GM21367 (cell line): ENCODE measurements at regions not wholly inside any gene's neighbourhood (a gene's known extent, or its start where the extent isn't known, plus 50 kb on each side); places are given as distances from the start of the nearest gene placed in this dataset.

Source experiments
- ATAC-seq: cut with Tn5 transposase; IDR thresholded peaks from one replicate; pipeline ENCODE4 v1.9.1; 2021; ENCODE audit not compliant: unreplicated experiment

DNA sequence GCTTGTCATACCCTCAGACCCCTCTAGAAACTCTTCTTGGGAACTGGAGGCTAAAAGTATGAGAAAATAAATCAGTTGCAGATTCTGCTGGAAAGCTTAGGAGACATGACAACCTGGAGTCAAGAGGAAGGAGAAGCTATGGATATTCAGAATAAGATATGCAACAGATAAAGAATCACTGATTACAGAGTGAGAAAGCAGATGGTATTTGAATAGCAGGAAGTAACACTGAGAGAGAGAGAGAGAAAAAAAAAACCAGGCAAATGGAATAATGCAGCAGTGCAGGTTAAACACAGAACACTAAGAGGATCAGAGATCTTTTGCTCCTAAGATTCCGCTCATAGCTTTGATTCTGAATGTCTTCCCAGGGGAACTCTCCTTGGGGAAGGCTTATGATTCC is 1284.1 kb upstream of the NXPH2 start:
- no peak for ATAC-seq

DNA sequence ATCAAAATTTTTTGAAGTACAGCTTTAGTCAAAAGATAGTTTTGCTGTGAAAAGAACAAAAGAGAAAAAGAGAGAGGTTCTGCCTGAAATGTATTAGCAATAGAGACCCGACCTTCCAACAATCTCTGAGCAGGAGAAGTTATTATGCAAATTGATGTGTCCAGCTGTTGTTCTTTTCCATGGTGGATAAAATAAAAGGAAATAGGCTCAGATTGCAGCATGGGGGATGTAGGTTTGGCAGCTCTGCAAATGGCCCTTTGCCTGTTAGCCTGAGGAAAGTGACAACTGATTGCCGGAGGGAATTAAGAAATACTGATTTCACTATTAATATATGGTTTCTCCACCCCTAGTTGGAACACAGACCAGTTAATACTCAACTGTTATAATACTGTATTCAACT is 1283.2 kb upstream of the NXPH2 start:
- ATAC-seq, result no peak

DNA sequence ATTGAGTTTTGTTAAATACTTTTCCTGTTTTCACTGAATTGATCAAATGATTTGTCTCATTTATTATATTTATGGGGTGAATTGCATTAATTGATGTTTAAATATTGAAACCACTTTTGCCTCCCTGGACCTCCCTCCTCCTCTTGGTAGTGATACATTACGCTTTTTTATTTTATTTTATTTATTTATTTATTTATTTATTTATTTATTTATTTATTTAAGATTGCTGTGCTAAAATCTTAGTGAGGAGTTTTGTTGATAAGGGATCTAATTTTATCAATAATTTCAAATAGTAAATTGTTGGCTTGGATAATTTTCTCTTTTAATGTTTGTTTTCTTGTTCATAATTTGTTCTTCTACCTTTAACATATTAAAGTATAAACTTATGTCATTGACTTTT is 1281.0 kb upstream of the NXPH2 start:
- no peak for ATAC-seq

DNA sequence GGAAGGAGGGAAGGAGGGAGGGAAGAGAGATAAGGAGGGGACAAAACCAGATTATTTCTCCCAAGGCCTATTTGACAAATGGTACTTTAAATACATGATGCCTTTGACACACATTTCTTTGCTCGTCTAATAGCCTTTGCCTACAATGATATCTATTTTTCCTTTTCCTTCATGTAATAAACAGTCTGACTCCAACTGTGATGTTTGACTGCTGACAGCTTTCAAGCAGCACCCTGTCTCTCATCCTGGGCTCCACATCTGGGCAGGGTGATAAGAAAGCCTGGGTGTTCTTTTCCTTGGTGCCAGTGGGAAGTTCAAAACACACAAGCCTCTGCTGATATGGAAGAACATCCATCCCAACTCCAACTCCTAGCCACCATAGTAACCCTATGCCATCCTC is 1277.7 kb upstream of the NXPH2 start:
- no peak for ATAC-seq

DNA sequence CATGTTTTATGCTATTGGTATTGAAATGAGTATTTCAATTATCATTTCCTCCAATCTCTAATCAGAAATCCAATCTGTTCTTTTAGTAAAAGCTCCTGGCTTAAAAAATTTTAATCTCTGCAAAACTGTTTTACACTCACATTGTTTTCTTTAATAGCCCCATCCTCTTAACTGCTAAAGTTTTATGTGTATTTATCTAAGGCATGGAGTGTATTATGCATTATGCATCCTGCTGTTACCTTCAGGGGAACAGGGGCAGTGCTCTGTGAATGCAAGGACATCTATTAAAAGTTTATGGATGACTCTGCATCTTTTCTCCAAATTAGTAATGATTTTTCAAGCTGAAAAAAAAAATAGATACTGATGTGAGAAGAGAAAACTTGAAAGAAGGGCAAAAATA is 1261.6 kb upstream of the NXPH2 start:
- no peak for ATAC-seq

DNA sequence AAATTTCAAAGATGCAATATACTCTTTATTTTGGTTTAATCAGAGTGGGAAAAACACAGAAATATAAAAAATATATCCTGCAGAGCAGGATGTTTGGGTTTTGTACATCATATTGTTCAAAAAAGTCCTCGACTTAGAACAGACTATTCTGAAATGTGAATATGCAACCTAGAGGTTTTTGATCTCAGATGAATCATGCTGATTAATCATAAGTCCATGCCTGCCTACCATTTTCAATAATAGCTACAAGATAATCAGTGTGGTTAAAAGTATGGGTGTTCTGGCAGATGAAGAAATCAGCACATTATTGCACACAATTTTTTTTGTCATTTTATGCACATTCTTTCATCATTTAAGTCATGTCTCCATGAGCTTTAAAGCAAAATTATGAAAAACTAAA is 1261.0 kb upstream of the NXPH2 start:
- no peak for ATAC-seq

DNA sequence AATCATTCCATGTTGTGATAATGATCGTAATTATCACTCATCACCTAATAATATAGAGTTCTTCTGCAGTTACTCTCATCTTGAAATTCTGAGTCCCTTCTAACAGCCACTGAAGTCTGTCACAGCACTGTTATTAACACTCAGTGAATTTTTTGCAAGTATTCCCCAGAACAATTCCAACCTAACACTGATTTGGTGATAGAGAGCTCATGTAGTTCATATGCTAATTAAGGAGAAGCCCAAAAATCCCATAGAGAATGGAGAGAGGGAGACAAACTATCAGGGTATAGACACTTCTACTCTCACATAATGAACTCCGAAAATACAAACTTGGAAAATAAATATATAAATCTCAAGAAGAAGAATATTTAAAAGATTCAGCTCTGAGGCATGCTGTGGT is 1253.4 kb upstream of the NXPH2 start:
- no peak for ATAC-seq

DNA sequence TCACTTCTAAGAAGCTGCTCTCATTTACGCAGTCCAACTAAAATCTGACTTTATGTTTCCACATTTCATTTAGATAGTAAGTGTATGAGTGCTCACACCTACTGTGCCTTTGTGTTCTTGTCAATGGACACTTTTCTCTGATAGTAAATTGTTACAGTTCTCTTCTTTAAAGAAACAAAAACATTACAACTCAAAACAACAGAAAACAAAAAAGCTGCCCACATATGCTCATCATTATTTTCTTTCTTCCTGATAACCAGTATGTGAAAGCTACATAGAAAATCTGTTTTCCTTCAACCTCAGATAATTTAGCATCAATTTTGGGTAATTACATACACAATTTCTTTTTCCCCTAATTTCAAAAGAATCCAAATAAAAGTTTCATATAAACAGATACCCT is 1247.8 kb upstream of the NXPH2 start:
- ATAC-seq, result no peak

DNA sequence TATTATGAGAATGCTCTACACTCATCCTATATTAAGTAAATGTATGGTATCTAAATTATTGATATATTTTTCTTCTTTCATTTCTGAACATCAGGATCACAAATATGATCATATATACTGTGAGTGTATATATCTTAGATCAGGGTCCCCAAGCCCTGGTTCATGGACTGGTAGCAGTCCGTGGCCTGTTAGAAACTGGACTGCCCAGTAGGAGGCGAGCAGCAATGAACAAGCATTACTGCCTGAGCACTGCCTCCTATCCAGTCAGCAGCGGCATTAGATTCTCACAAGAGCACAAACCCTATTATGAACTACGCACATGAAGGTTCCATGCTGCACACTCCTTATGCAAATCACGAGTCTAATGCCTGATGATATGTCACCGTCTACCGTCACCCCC is 1247.1 kb upstream of the NXPH2 start:
- ATAC-seq, result no peak

DNA sequence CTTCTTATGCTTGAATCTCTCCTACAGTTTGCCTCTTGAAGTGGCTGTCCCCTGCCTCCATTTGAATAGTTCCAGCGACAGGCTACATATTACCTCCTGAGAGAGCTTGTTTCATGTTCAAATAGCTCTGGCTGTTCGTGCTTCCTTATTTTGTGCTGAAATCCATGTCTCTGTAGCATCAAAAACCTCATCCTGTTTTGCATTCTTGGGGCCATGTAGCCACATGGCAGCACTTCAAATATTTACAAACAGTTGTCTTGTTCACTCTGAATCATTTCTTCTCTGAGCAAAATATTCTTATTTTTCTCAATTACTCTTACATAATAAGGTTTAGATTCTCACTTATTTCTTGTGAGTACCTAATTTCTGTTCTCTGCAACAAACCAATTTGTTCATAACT is 1243.1 kb upstream of the NXPH2 start:
- ATAC-seq, result no peak

DNA sequence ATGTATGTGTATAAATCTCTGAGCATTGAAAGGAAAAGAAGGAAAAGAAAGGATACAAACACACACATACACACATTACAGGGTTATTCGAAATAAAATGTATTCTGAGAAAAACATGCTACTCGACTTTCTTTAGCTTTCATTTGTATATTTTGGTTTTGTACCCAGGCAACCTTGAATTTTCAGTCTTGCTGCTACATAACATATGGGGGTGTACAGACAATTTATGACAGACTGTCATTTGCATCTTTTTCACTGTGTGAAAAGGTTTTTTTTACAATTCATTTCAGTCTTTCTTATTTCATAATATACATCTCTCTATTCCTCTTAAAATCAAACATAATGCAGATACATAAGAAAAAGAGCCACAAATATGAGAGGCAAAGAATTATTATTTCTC is 1238.4 kb upstream of the NXPH2 start:
- ATAC-seq, result no peak

DNA sequence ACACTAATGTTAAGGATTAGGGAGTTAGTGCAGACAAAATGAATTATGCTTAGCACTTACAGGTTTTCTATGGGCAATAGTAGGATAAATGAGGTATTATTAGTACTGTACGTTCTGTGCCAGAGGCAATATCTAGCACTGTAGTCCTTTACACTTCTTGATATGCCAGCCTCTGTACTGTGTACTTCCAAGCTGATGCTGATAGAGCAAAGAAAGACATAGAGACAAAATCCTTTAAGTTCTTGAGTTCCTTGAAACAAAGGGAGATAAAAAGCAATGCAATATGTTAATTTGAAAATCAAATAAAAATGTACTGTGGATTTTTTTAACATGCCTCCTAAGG is 1234.0 kb upstream of the NXPH2 start:
- ATAC-seq, result no peak

DNA sequence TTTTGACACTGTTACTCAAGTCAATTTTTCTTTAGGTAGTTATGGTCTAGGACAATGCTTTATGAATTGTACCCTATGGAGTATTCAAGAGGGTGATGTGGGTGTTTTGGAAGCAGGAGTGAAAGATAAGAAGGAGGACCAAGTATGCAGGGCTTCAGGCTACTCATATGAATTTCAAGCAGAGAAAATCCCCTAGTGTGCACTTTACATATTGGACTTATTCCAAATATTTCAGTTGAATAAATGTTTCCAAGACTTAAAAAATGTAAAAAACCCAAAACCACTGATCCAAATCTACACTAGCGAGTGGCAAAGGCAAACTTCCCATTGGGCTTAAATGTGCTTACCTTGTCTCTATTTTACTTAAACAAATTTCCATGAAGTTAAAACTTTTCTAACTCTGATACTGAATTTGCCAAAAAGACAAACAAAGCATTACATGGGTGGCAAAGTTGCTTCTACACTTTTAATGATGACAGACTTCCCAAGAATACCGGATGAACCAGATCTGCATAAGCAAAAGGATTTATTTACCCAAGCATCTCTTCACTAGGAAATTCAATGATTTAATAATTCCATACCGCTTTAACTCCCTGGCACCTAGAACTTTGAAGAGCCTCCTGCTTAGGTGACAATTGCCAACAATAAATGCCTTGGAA is 1233.5 kb upstream of the NXPH2 start:
- ATAC-seq, result no peak

DNA sequence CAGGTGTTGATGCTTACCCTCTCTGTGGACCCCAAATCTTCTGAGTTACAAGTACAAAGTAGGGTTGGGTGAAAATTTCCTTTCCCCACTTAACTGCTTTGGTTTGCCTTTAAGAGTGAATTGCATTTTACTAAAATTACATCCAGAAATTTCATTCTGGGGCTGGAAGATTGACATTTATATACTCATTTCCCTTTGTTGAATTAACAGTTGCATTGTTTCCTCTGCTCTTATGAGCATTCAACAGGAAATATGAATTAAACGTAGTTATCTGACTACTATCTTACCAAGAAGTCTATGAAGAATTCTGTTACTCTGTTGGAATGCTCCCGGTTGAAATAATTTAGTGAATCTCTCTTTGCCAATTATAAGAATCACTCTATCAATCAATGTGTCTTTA is 1231.1 kb upstream of the NXPH2 start:
- ATAC-seq, result no peak

DNA sequence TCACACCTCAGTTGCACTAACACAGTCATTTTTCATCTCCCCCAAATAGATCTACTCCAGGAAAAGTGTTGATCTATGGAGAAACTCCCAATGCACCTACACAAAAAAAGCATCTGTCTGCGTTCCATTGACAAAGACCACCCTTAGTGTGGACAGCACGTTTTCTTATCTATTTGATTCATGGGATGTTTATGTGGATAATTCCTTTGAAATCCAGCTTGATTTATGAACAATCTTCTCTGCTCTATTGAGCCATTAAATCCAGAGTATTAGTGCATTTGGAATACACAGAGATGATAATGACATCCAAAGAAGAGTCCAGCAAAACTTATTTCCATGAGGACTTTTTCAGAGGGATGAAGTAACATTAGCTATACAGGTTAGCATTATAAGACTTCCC is 1221.9 kb upstream of the NXPH2 start:
- ATAC-seq, result no peak

DNA sequence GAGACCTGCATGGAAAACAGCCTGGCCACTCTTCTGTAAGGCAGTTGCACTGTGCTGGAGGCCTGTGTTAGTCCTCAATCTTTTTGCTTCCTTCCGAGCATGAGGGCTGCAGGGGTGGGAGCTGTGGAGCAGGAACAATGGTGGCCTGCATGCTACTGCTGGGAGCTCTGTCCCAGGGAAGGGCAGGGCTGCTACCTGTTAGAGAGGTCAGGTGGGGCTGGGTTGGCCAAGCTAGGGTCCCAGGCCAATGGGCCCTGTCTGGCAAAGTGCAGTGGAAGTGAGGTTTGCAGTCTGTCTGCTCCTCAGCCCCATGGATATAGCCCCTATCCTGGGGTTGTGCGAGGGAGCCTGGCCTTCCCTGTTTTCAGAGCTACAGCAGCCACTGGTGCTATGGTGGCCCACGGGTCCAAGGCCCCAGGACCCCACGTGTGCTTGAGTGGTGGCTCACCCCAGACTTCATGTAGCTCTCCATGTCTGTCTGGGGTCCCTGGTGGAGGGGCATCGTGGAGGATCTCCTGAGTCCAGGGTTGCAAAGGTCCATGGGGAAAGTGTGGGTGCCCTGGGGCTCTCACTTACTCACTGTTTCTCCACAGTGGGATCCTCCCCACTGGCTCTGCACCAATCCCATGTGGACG is 1212.6 kb upstream of the NXPH2 start:
- ATAC-seq, result no peak

DNA sequence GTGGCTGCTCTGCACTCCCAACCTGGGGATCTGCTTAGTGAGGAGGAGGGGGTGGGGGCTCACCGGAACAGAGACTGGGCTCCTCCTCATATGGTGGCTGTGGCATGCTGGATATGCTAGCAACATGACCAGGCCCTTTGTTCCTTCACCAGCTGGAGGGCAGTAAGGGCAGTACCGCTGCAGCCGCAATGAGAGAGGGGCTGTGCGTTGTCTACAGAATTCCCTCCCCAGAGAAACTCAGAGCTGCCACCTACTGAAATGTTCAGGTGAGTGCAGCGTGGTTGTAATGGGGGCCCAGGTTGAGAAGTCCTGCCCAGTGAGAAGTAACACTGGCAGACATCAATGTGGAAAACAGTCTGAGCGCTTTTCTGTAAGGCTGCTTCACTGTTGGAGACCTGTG is 1211.9 kb upstream of the NXPH2 start:
- no peak for ATAC-seq

DNA sequence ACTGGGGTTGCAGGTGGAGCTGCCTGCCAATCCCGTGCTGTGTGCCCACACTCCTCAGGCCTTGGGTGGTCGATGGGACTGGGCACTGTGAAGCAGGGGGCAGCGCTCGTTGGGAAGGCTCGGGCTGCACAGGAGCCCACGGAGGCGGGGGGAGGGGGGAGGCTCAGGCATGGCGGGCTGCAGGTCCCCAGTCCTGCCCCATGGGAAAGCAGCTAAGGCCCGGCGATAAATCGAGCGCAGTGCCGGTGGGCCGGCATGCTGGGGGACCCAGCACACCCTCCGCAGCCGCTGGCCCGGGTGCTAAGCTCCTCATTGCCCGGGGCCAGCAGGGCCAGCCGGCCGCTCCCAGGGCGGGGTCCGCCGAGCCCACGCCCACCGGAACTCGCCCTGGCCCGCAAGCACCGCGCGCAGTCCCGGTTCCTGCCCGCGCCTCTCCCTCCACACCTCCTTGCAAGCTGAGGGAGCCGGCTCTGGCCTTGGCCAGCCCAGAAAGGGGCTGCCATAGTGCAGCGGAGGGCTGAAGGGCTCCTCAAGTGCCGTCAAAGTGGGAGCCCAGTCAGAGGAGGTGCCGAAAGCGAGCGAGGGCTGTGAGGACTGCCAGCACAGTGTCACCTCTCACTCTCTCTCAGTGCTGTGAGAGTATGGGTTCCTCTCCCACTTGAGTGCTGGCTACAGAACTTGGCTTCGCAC is 1210.6 kb upstream of the NXPH2 start:
- ATAC-seq, result no peak

DNA sequence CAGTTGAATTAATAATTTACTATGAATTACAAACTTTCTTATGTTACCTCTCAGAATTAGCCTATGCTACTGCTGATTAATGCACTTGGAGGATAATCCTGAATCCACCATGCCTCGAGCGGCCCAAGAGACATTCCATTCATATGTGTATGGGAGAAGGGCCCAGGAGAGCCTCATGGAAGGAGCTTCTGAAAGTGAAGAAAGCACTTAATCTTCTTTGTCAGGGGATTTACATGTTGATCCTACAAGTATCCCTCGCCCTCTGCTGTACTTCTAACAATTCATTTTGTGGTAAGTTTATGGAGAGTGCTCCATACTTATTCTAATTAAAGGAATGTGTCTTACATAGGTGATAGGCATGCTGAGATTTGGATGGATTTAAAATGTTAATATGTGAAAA is 1189.1 kb upstream of the NXPH2 start:
- no peak for ATAC-seq

DNA sequence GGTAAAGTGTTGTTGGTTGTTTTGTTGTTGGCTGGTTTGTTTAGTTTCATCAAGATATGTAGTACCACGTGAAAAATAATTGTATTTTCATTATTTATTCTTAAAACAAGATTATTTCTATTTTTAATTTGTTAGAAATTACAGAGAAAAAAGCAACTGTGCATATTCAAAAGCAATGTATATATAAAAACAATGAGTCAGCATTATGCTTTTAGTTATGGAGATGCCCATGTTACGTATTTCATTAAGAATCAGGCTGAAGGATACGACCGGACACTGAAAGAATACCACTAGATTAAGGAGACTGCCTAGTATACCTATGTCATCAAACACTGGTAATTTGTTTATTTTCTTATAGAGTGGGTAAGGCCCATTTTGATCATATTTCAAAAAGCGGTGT is 1188.4 kb upstream of the NXPH2 start:
- ATAC-seq, result no peak

DNA sequence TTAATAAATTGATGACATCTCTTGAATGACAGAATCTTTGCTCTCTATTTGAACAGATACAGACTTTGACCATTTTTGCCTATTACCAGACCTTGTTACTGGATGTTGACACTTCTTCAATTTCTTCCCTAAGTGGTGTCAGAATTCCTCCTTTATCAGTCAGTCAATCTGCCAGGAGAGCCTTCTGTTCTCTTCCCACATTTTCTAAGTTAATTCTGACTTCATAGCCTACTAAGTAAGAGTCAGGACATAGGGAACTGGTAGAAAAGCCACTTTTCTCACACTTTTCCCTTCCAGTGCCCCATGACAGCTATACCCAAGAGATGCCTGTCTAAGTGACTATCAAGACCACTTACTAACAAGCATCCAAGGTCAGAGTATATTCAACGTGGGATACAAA is 1187.5 kb upstream of the NXPH2 start:
- no peak for ATAC-seq

DNA sequence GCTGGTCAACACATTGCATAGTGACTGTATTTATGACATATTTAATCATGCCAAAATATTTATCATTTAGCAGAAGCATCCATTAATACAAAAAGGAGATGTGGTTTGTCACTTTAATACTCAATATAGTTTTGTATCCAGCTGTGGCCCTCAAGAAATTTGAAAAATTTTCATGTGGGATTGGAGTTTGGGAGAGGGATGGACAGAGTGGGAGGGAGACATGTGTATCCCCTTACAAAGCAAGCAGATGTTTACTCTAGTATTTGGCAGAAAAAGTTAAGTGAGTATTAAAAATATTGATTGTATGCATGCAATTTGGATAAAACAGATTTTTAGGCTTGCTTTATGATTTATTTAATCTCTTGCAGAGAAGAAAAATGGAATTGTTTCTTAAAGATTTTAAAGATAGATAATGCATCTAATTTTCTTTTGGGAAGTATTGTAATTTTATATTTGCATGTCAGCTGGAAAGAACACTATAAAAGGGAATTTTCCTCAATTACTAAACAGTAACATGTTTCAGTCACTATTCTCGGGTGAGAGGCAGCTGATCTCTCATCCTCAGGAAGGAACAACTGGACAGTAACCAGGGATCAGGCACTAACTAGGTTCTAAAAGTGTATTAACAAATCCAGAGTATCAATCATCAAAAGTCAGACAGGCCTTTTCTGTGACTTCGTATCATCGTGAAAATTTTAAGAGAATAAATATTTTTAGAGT is 1184.7 kb upstream of the NXPH2 start:
- no peak for ATAC-seq
